GM23338 (cell line): ENCODE measurements at regions not wholly inside any gene's neighbourhood (a gene's known extent, or its start where the extent isn't known, plus 50 kb on each side); places are given as distances from the start of the nearest gene placed in this dataset.

Source experiments
- ATAC-seq: fragments of 200-7000 bp; cut with Tn5 transposase; 3 replicates; pipeline ENCODE4 v1.9.1; 2020
- DNase-seq: peaks from one replicate; pipeline ENCODE4 v3.0.0-alpha.2; 2015; ENCODE audit warnings: low spot score
- H2AFZ ChIP-seq: fragments of 200-600 bp; sonication (generic); 2 replicates; pipeline ENCODE4 v1.8.0; 2016; ENCODE audit warnings: antibody characterized with exemption, mild to moderate bottlenecking, moderate library complexity
- H3F3A ChIP-seq: fragments of 200-600 bp; sonication (generic); replicated peaks from 2 replicates; pipeline ENCODE4 v1.8.0; 2017; ENCODE audit warnings: antibody characterized with exemption, mixed run types, low read depth
- H3K27ac ChIP-seq: fragments of 200-600 bp; sonication (generic); 2 replicates; pipeline ENCODE4 v1.6.1; 2016; ENCODE audit warnings: low read depth
- H3K27me3 ChIP-seq: fragments of 200-600 bp; sonication (generic); 2 replicates; pipeline ENCODE4 v1.8.0; 2016; ENCODE audit warnings: mild to moderate bottlenecking, mixed run types, moderate library complexity; ENCODE audit not compliant: insufficient read depth
- H3K36me3 ChIP-seq: fragments of 200-600 bp; sonication (generic); 2 replicates; pipeline ENCODE4 v1.8.0; 2016; ENCODE audit warnings: mild to moderate bottlenecking; ENCODE audit not compliant: insufficient read depth
- H3K4me1 ChIP-seq: fragments of 200-600 bp; sonication (generic); 2 replicates; pipeline ENCODE4 v1.8.0; 2016; ENCODE audit warnings: mild to moderate bottlenecking, moderate library complexity; ENCODE audit not compliant: insufficient read depth
- H3K4me2 ChIP-seq: fragments of 200-600 bp; sonication (generic); 2 replicates; pipeline ENCODE4 v1.7.1; 2017; ENCODE audit warnings: mixed run types
- H3K4me3 ChIP-seq: fragments of 200-600 bp; sonication (generic); 2 replicates; pipeline ENCODE4 v1.6.1; 2016; ENCODE audit warnings: mixed run types
- H3K79me2 ChIP-seq: fragments of 200-600 bp; sonication (generic); replicated peaks from 2 replicates; pipeline ENCODE4 v1.8.0; 2017; ENCODE audit warnings: mild to moderate bottlenecking; ENCODE audit not compliant: insufficient read depth
- H3K9me2 ChIP-seq: fragments of 200-600 bp; sonication (generic); 2 replicates; pipeline ENCODE4 v1.8.0; 2017; ENCODE audit not compliant: insufficient read depth
- H4K20me1 ChIP-seq: fragments of 200-600 bp; sonication (generic); replicated peaks from 2 replicates; pipeline ENCODE4 v1.8.0; 2017; ENCODE audit warnings: mild to moderate bottlenecking; ENCODE audit not compliant: insufficient read depth
- H3K27ac Mint-ChIP-seq: 2 replicates; pipeline ENCODE4 v1.8.0; 2020; ENCODE audit warnings: inconsistent platforms, mild to moderate bottlenecking, moderate library complexity, mixed read lengths
- H3K27me3 Mint-ChIP-seq: 3 replicates; pipeline ENCODE4 v1.8.0; 2022; ENCODE audit warnings: low read depth, mild to moderate bottlenecking, moderate library complexity, mixed read lengths, inconsistent platforms; ENCODE audit not compliant: insufficient read depth, poor library complexity
- H3K36me3 Mint-ChIP-seq: 3 replicates; pipeline ENCODE4 v1.8.0; 2021; ENCODE audit warnings: low read depth, mild to moderate bottlenecking, inconsistent platforms, moderate library complexity, mixed read lengths
- H3K4me1 Mint-ChIP-seq: 3 replicates; pipeline ENCODE4 v1.8.0; 2020; ENCODE audit warnings: mild to moderate bottlenecking, inconsistent platforms, mixed read lengths
- H3K4me3 Mint-ChIP-seq: 3 replicates; pipeline ENCODE4 v1.8.0; 2021; ENCODE audit warnings: moderate library complexity, mild to moderate bottlenecking, inconsistent platforms, mixed read lengths
- H3K9me3 Mint-ChIP-seq: 3 replicates; pipeline ENCODE4 v1.8.0; 2020; ENCODE audit warnings: moderate library complexity, mild to moderate bottlenecking, inconsistent platforms, mixed read lengths
- EZH2 ChIP-seq: fragments of 200-600 bp; sonication (generic); IDR thresholded peaks from one replicate; pipeline ENCODE4 v1.8.0; 2017; ENCODE audit warnings: antibody characterized with exemption, mild to moderate bottlenecking, low read depth; ENCODE audit not compliant: unreplicated experiment
- EZH2phosphoT487 ChIP-seq: fragments of 200-600 bp; sonication (generic); IDR thresholded peaks from one replicate; pipeline ENCODE4 v1.8.1; 2018; ENCODE audit warnings: antibody characterized with exemption; ENCODE audit not compliant: unreplicated experiment
- NANOG ChIP-seq: IDR thresholded peaks from 2 replicates; pipeline ENCODE4 v1.6.1; 2016; ENCODE audit warnings: antibody characterized with exemption, borderline replicate concordance
- POLR2AphosphoS5 ChIP-seq: IDR thresholded peaks from 2 replicates; pipeline ENCODE4 v1.6.1; 2016; ENCODE audit warnings: antibody characterized with exemption, low read depth
- ZNF114 ChIP-seq: fragments of 250-450 bp; sonication (Bioruptor Pico); IDR thresholded peaks from 2 replicates; pipeline ENCODE4 v1.5.0; 2020; ENCODE audit warnings: mild to moderate bottlenecking, moderate library complexity
- ZNF331 ChIP-seq: fragments of 250-450 bp; sonication (Bioruptor Pico); IDR thresholded peaks from 2 replicates; pipeline ENCODE4 v1.5.0; 2020; ENCODE audit warnings: low read depth, mild to moderate bottlenecking, moderate library complexity
- TF ChIP-seq, protein P1 (sequence below): IDR thresholded peaks from 2 replicates; pipeline ENCODE4 v1.6.1; 2016; ENCODE audit warnings: antibody characterized with exemption
- TF ChIP-seq, protein P2 (sequence below), 2 experiments: fragments of 200-600 bp in 1 of 2; sonication (generic) in 1 of 2; conservative IDR thresholded peaks; 2 replicates each; pipeline versions ENCODE4 v1.5.1 to v1.6.1; 2016 to 2017; ENCODE audit warnings: antibody characterized with exemption in 2 of 2, low read depth in 2 of 2, mild to moderate bottlenecking in 2 of 2, moderate library complexity in 1 of 2
- TF ChIP-seq, protein P3 (sequence below): fragments of 250-450 bp; sonication (Bioruptor Pico); IDR thresholded peaks from 2 replicates; pipeline ENCODE4 v1.5.0; 2020; ENCODE audit warnings: mild to moderate bottlenecking, moderate library complexity

DNA sequence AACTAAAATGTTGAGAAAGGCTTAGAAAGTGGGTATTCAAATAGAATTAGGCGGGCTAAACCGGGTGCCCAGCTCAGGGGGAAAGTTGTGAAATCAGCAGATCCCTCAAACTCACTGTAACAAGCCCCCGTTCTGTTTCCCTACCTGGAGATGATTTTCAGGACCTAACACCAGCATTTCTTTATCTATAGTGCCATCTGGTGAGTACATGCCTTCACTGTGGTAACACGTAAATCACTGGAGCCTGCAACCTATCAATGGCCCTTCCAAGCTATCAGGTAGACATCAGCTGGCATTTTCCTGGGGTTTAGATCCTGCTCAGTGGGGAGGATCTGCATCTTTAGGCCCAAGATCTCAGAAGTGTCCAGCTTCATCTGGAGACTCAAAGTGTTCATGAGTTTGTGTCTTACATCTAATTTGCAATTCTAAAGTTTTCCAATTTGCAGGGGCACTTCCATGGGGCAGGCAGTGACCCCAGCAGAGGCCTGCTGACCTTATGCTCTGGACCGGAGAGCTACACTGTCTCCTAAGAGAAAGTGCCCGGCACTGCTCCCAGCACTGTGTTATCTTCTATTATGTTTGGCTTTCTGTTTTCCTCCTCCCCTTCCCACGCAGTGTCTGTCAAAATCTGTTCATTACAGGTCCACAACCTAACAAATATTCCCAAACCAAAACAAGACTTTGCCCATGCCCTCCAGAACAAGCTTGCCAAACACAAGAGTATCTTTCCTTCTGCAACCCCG lies 132.5 kb downstream of the LSM5 start:
- H3K27ac ChIP-seq, result no peak overlapping the region
- TF ChIP-seq, protein P1, sequence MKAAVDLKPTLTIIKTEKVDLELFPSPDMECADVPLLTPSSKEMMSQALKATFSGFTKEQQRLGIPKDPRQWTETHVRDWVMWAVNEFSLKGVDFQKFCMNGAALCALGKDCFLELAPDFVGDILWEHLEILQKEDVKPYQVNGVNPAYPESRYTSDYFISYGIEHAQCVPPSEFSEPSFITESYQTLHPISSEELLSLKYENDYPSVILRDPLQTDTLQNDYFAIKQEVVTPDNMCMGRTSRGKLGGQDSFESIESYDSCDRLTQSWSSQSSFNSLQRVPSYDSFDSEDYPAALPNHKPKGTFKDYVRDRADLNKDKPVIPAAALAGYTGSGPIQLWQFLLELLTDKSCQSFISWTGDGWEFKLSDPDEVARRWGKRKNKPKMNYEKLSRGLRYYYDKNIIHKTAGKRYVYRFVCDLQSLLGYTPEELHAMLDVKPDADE, result no peak
- TF ChIP-seq NANOG (no peak), ZNF114 (CRISPR knock-in tag) (no peak), EZH2 (no peak), POLR2AphosphoS5 (no peak), ZNF331 (CRISPR knock-in tag) (no peak), EZH2phosphoT487 (no peak)
- TF ChIP-seq, protein P2, sequence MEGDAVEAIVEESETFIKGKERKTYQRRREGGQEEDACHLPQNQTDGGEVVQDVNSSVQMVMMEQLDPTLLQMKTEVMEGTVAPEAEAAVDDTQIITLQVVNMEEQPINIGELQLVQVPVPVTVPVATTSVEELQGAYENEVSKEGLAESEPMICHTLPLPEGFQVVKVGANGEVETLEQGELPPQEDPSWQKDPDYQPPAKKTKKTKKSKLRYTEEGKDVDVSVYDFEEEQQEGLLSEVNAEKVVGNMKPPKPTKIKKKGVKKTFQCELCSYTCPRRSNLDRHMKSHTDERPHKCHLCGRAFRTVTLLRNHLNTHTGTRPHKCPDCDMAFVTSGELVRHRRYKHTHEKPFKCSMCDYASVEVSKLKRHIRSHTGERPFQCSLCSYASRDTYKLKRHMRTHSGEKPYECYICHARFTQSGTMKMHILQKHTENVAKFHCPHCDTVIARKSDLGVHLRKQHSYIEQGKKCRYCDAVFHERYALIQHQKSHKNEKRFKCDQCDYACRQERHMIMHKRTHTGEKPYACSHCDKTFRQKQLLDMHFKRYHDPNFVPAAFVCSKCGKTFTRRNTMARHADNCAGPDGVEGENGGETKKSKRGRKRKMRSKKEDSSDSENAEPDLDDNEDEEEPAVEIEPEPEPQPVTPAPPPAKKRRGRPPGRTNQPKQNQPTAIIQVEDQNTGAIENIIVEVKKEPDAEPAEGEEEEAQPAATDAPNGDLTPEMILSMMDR (conservative IDR thresholded peaks at IDR 0.05; ENCODE audit: low read depth in 2 of 2), result peak; percentile 60 to 75
- TF ChIP-seq, protein P3, sequence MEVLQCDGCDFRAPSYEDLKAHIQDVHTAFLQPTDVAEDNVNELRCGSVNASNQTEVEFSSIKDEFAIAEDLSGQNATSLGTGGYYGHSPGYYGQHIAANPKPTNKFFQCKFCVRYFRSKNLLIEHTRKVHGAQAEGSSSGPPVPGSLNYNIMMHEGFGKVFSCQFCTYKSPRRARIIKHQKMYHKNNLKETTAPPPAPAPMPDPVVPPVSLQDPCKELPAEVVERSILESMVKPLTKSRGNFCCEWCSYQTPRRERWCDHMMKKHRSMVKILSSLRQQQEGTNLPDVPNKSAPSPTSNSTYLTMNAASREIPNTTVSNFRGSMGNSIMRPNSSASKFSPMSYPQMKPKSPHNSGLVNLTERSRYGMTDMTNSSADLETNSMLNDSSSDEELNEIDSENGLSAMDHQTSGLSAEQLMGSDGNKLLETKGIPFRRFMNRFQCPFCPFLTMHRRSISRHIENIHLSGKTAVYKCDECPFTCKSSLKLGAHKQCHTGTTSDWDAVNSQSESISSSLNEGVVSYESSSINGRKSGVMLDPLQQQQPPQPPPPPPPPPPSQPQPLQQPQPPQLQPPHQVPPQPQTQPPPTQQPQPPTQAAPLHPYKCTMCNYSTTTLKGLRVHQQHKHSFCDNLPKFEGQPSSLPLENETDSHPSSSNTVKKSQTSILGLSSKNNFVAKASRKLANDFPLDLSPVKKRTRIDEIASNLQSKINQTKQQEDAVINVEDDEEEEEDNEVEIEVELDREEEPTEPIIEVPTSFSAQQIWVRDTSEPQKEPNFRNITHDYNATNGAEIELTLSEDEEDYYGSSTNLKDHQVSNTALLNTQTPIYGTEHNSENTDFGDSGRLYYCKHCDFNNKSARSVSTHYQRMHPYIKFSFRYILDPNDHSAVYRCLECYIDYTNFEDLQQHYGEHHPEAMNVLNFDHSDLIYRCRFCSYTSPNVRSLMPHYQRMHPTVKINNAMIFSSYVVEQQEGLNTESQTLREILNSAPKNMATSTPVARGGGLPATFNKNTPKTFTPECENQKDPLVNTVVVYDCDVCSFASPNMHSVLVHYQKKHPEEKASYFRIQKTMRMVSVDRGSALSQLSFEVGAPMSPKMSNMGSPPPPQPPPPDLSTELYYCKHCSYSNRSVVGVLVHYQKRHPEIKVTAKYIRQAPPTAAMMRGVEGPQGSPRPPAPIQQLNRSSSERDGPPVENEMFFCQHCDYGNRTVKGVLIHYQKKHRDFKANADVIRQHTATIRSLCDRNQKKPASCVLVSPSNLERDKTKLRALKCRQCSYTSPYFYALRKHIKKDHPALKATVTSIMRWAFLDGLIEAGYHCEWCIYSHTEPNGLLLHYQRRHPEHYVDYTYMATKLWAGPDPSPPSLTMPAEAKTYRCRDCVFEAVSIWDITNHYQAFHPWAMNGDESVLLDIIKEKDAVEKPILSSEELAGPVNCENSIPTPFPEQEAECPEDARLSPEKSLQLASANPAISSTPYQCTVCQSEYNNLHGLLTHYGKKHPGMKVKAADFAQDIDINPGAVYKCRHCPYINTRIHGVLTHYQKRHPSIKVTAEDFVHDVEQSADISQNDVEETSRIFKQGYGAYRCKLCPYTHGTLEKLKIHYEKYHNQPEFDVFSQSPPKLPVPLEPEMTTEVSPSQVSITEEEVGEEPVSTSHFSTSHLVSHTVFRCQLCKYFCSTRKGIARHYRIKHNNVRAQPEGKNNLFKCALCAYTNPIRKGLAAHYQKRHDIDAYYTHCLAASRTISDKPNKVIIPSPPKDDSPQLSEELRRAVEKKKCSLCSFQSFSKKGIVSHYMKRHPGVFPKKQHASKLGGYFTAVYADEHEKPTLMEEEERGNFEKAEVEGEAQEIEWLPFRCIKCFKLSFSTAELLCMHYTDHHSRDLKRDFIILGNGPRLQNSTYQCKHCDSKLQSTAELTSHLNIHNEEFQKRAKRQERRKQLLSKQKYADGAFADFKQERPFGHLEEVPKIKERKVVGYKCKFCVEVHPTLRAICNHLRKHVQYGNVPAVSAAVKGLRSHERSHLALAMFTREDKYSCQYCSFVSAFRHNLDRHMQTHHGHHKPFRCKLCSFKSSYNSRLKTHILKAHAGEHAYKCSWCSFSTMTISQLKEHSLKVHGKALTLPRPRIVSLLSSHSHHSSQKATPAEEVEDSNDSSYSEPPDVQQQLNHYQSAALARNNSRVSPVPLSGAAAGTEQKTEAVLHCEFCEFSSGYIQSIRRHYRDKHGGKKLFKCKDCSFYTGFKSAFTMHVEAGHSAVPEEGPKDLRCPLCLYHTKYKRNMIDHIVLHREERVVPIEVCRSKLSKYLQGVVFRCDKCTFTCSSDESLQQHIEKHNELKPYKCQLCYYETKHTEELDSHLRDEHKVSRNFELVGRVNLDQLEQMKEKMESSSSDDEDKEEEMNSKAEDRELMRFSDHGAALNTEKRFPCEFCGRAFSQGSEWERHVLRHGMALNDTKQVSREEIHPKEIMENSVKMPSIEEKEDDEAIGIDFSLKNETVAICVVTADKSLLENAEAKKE (CRISPR knock-in tag), result no peak
- DNase-seq, result peak; percentile 69
- Mint-ChIP-seq H3K4me3 (no peak overlapping the region), H3K36me3 (no peaks in the 10 kb centered on the region), H3K27me3 (peaks cover 15% of the 10 kb centered on the region), H3K27ac (no peak overlapping the region), H3K4me1 (no peaks in the 10 kb centered on the region), H3K9me3 (no peaks in the 10 kb centered on the region)
- no peaks in the 10 kb centered on the region for H3K36me3 ChIP-seq
- no peaks in the 10 kb centered on the region for H3K27me3 ChIP-seq
- no peaks in the 10 kb centered on the region for H3K4me1 ChIP-seq
- H3F3A ChIP-seq, result no peaks in the 10 kb centered on the region
- no peaks in the 10 kb centered on the region for H3K79me2 ChIP-seq
- no peaks in the 10 kb centered on the region; the same call in 1 of the 2 replicates for H4K20me1 ChIP-seq
- H3K4me3 ChIP-seq, result no peak overlapping the region
- no peak overlapping the region for H3K4me2 ChIP-seq
- H3K9me2 ChIP-seq, result 0 out of 2 replicates have a peak, but pooled peaks cover 4% of the 10 kb centered on the region
- no peak overlapping the region for H2AFZ ChIP-seq
- peak; percentile 93 for ATAC-seq
